ENCODE measurements at regions not wholly inside any gene's neighbourhood (a gene's known extent, or its start where the extent isn't known, plus 50 kb on each side); places are given as distances from the start of the nearest gene placed in this dataset.

- no peak overlapping the region for H2BK20ac ChIP-seq (ENCODE audit: low read depth, low read length, poor library complexity, severe bottlenecking)
- H3K27ac ChIP-seq (ENCODE audit: insufficient read length, low read depth, low read length) = no peak overlapping the region
- no peak overlapping the region for H2BK15ac ChIP-seq (ENCODE audit: low read depth, low read length)
- no peaks in the 10 kb centered on the region for H3K9me3 Mint-ChIP-seq
- H3T11ph ChIP-seq (ENCODE audit: low read length) = no peak overlapping the region
- H3K4me3 Mint-ChIP-seq = no peak overlapping the region
- H3K56ac ChIP-seq (ENCODE audit: insufficient read length, low read depth, low read length) = no peak overlapping the region
- H3K27me3 Mint-ChIP-seq (ENCODE audit: low read depth) = no peaks in the 10 kb centered on the region
- no peak overlapping the region for H3K4ac ChIP-seq (ENCODE audit: low read depth, low read length)
- H3K23ac ChIP-seq (ENCODE audit: insufficient read length, low read depth, low read length) = no peak overlapping the region
- H2BK12ac ChIP-seq (ENCODE audit: insufficient read length, low read depth, low read length) = no peak overlapping the region
- H3K9me3 ChIP-seq (ENCODE audit: control insufficient read depth, low read depth, low read length) = no peaks in the 10 kb centered on the region
- peaks cover 2% of the 10 kb centered on the region; the same call in 1 of the 2 replicates for H3K4me1 ChIP-seq (ENCODE audit: insufficient read depth, low read length)
- H4K91ac ChIP-seq (ENCODE audit: insufficient read length, low read depth, low read length) = no peak overlapping the region
- no peak overlapping the region for H2AK5ac ChIP-seq (ENCODE audit: insufficient read length, low read length)
- no peaks in the 10 kb centered on the region; a peak in 1 of 4 replicates for H3K4me1 Mint-ChIP-seq
- H3K4me2 ChIP-seq (ENCODE audit: insufficient read depth, insufficient read length, low read length) = no peak overlapping the region
- H3K9ac ChIP-seq (ENCODE audit: extremely low read depth, insufficient read length, low read length) = no peak overlapping the region
- no peak overlapping the region for H4K5ac ChIP-seq (ENCODE audit: insufficient read length, low read depth, low read length)
- H2AFZ ChIP-seq (ENCODE audit: low read length) = no peak overlapping the region
- no peak overlapping the region for H4K8ac ChIP-seq (replicated peaks; ENCODE audit: insufficient read length, low read depth, low read length)
- H3K18ac ChIP-seq (ENCODE audit: insufficient read length, low read depth, low read length) = no peak overlapping the region
- H2BK120ac ChIP-seq (ENCODE audit: low read depth, low read length, poor library complexity, severe bottlenecking) = no peak overlapping the region
- no peaks in the 10 kb centered on the region for H3K79me1 ChIP-seq (ENCODE audit: insufficient read depth, low read depth, low read length, poor library complexity, severe bottlenecking)
- H3K36me3 Mint-ChIP-seq (ENCODE audit: insufficient read depth in 1 of 3, low read depth in 3 of 3) = no peaks in the 10 kb centered on the region
- no peak overlapping the region for H2BK5ac ChIP-seq (ENCODE audit: insufficient read length, low read length)
- H4K20me1 ChIP-seq (ENCODE audit: control insufficient read depth, insufficient read depth, insufficient read length) = no peaks in the 10 kb centered on the region
- H3K23me2 ChIP-seq (ENCODE audit: insufficient read length, low read depth, low read length, poor library complexity, severe bottlenecking) = no peaks in the 10 kb centered on the region
- no peaks in the 10 kb centered on the region for H3K27me3 ChIP-seq (ENCODE audit: insufficient read depth, low read length)
- no peak for DNase-seq
- no peak for TF ChIP-seq CTCF (conservative IDR thresholded peaks at IDR 0.05)
- H3K79me2 ChIP-seq (ENCODE audit: insufficient read depth, low read length) = no peaks in the 10 kb centered on the region
- no peak overlapping the region for H3K27ac Mint-ChIP-seq
- H3K14ac ChIP-seq (ENCODE audit: insufficient read depth, low read length) = no peak overlapping the region
- WGBS (ENCODE audit: extremely low coverage, insufficient read length, low lambda C conversion rate) = no CpG with 5 or more reads among the region's 2 CpGs
These were observed 82.3 kb upstream of the CCDC112 start for GRCh38 chr5:115378754-115379153.
